Tibial nerve (tissue), 4 donors: ENCODE measurements at regions not wholly inside any gene's neighbourhood (a gene's known extent, or its start where the extent isn't known, plus 50 kb on each side); places are given as distances from the start of the nearest gene placed in this dataset.
A peak's percentile ranks its signal among the peaks of the same experiment; 100 is the strongest.

Source experiments
- DNase-seq, 2 donors: peaks; one replicate each; pipeline ENCODE4 v3.0.0-alpha.2; 2019; ENCODE audit warnings: low spot score in 2 of 2
- H3K27ac ChIP-seq, 4 donors: fragments of 200-600 bp; sonication (generic) in 3 of 4; one replicate each; pipeline ENCODE4 v1.5.1; 2017 to 2019; ENCODE audit warnings: mild to moderate bottlenecking in 1 of 4
- H3K27me3 ChIP-seq, 2 donors: fragments of 200-600 bp; sonication (generic) in 1 of 2; one replicate each; pipeline versions ENCODE4 v1.5.1 to v1.6.0; 2017 to 2019
- H3K36me3 ChIP-seq, 3 donors: fragments of 200-600 bp; sonication (generic); one replicate each; pipeline ENCODE4 v1.5.1; 2018 to 2019
- H3K4me1 ChIP-seq, 4 donors: fragments of 200-600 bp; sonication (generic) in 3 of 4; one replicate each; pipeline ENCODE4 v1.5.1; 2017 to 2019
- H3K4me3 ChIP-seq, 4 donors: fragments of 200-600 bp; sonication (generic) in 3 of 4; one replicate each; pipeline ENCODE4 v1.5.1; 2017 to 2019; ENCODE audit warnings: mild to moderate bottlenecking in 1 of 4, moderate library complexity in 1 of 4
- H3K9me3 ChIP-seq, 4 donors: fragments of 200-600 bp; sonication (generic) in 3 of 4; one replicate each; pipeline ENCODE4 v1.5.1; 2017 to 2019
- CTCF ChIP-seq, 5 experiments: fragments of 200-600 bp in 3 of 5; fragments of 450-650 bp in 2 of 5; sonication (generic) in 3 of 5; IDR thresholded peaks; one replicate each; pipeline ENCODE4 v1.5.1; 2016 to 2019; ENCODE audit warnings: antibody characterized with exemption in 5 of 5, mild to moderate bottlenecking in 3 of 5, moderate library complexity in 2 of 5
- EP300 ChIP-seq, 2 donors: sonication (generic); formaldehyde crosslinking; IDR thresholded peaks; one replicate each; pipeline ENCODE4 v1.6.1; 2017; ENCODE audit warnings: antibody characterized with exemption in 2 of 2, mild to moderate bottlenecking in 1 of 2
- POLR2A ChIP-seq, 2 donors: fragments of 450-650 bp; IDR thresholded peaks; one replicate each; pipeline ENCODE4 v1.6.1; 2017; ENCODE audit warnings: antibody characterized with exemption in 2 of 2, mild to moderate bottlenecking in 2 of 2, moderate library complexity in 2 of 2
- WGBS, 2 donors: methylation state at CpG; one replicate each; pipeline ENCODE4 v1.1.5; 2018; 5-methylcytosine and 5-hydroxymethylcytosine counted together

- H3K36me3 ChIP-seq, result no peaks in the 10 kb centered on the region
- peaks cover 0 to 18% (median 0%) of the 10 kb centered on the region in 4 donors for H3K4me1 ChIP-seq
- H3K27ac ChIP-seq, result no peak overlapping the region
- TF ChIP-seq EP300 (IDR thresholded peaks at IDR 0.05), result no peak
- TF ChIP-seq CTCF (IDR thresholded peaks at IDR 0.05), result no peak
- TF ChIP-seq POLR2A (IDR thresholded peaks at IDR 0.05), result no peak
- no peaks in the 10 kb centered on the region for H3K9me3 ChIP-seq
- H3K27me3 ChIP-seq, result no peaks in the 10 kb centered on the region
- H3K4me3 ChIP-seq, result no peak overlapping the region
- DNase-seq, result no peak
Observed at GRCh38 chr3:107947203-107947602, 143.6 kb downstream of the CD47 start.

- Histone ChIP-seq H3K36me3 (no peaks in the 10 kb centered on the region), H3K4me3 (no peak overlapping the region), H3K9me3 (no peaks in the 10 kb centered on the region), H3K27ac (no peak overlapping the region), H3K4me1 (peaks cover 0 to 18% (median 0%) of the 10 kb centered on the region in 4 donors), H3K27me3 (no peaks in the 10 kb centered on the region)
- whole genome bisulfite sequencing, 2 donors, result 57 to 76% methylated on average over 1 of the region's 1 CpG
- DNase-seq, result no peak
- no peak for TF ChIP-seq EP300 (IDR thresholded peaks at IDR 0.05)
Observed at GRCh38 chr3:107946700-107947099, 144.1 kb downstream of the CD47 start.

GRCh38 chr3:107945417-107946094 lies 145.3 kb downstream of the CD47 start:
- DNase-seq, result no peak
- H3K4me3 ChIP-seq, result no peak overlapping the region
- no peaks in the 10 kb centered on the region for H3K36me3 ChIP-seq
- no peaks in the 10 kb centered on the region for H3K27me3 ChIP-seq
- H3K4me1 ChIP-seq, result peaks cover 0 to 18% (median 0%) of the 10 kb centered on the region in 4 donors
- no peak for TF ChIP-seq CTCF (IDR thresholded peaks at IDR 0.05)
- TF ChIP-seq EP300 (IDR thresholded peaks at IDR 0.05), result no peak
- no peak for TF ChIP-seq POLR2A (IDR thresholded peaks at IDR 0.05)
- H3K27ac ChIP-seq, result no peak overlapping the region
- H3K9me3 ChIP-seq, result no peaks in the 10 kb centered on the region
- WGBS, 2 donors, result 93% methylated on average over 1 of the region's 1 CpG

- peaks cover 0 to 18% (median 0%) of the 10 kb centered on the region in 4 donors for H3K4me1 ChIP-seq
- DNase-seq, result peak in 1 of 2 donors; percentile 27
- no peak overlapping the region for H3K4me3 ChIP-seq
- no peaks in the 10 kb centered on the region for H3K27me3 ChIP-seq
- H3K27ac ChIP-seq, result no peak overlapping the region
- WGBS, 2 donors, result 56 to 69% methylated on average over 5 of the region's 5 CpGs
- H3K9me3 ChIP-seq, result no peaks in the 10 kb centered on the region
- TF ChIP-seq CTCF (IDR thresholded peaks at IDR 0.05) (no peak), EP300 (IDR thresholded peaks at IDR 0.05) (no peak)
- H3K36me3 ChIP-seq, result no peaks in the 10 kb centered on the region
Observed at GRCh38 chr3:107943786-107944523, 146.9 kb downstream of the CD47 start.

GRCh38 chr3:107942951-107943749 lies 147.7 kb downstream of the CD47 start:
- no peak for DNase-seq
- Histone ChIP-seq H3K9me3 (no peaks in the 10 kb centered on the region), H3K4me1 (peaks cover 0 to 18% (median 0%) of the 10 kb centered on the region in 4 donors), H3K36me3 (no peaks in the 10 kb centered on the region), H3K27ac (no peak overlapping the region), H3K27me3 (no peaks in the 10 kb centered on the region), H3K4me3 (no peak overlapping the region)
- TF ChIP-seq CTCF (IDR thresholded peaks at IDR 0.05), result no peak
- no peak for TF ChIP-seq EP300 (IDR thresholded peaks at IDR 0.05)
- no peak for TF ChIP-seq POLR2A (IDR thresholded peaks at IDR 0.05)
- 60 to 73% methylated on average over 5 of the region's 5 CpGs for WGBS, 2 donors
